ENCODE measurements at regions not wholly inside any gene's neighbourhood (a gene's known extent, or its start where the extent isn't known, plus 50 kb on each side); places are given as distances from the start of the nearest gene placed in this dataset.

GRCh38 chr4:160675550-160675949 is 1488.2 kb downstream of the FSTL5 start:
- Histone ChIP-seq H3K4me3 (replicated peaks in 1 of 2; ENCODE audit: low read depth in 1 of 2, low read length in 2 of 2) (no peak overlapping the region), H2AFZ (ENCODE audit: low read depth, low read length, poor library complexity, severe bottlenecking) (no peak overlapping the region), H3K4me1 (ENCODE audit: control insufficient read depth in 1 of 2, insufficient read depth in 2 of 2, low read length in 2 of 2) (no peaks in the 10 kb centered on the region), H3K9ac (ENCODE audit: low read length) (no peak overlapping the region), H3K4me2 (ENCODE audit: low read length) (no peak overlapping the region), H3K36me3 (ENCODE audit: control insufficient read depth in 1 of 2, insufficient read depth in 2 of 2, low read length in 2 of 2) (no peaks in the 10 kb centered on the region), H3K79me2 (ENCODE audit: insufficient read depth, low read length) (no peaks in the 10 kb centered on the region), H3K9me3 (ENCODE audit: control insufficient read depth in 1 of 2, insufficient read depth in 1 of 2, low read depth in 1 of 2, low read length in 2 of 2) (no peaks in the 10 kb centered on the region), H4K20me1 (ENCODE audit: insufficient read depth) (no peaks in the 10 kb centered on the region), H3K9me2 (ENCODE audit: insufficient read depth) (no peaks in the 10 kb centered on the region; the same call in 1 of the 2 replicates), H3K27ac (ENCODE audit: low read depth, low read length) (no peak overlapping the region), H3K27me3 (ENCODE audit: insufficient read depth, low read length) (no peaks in the 10 kb centered on the region)
- RAD21 ChIA-PET (ENCODE audit: low non-redundant PET in 1 of 2, low total read pairs in 2 of 2, uncharacterized antibody in 2 of 2, unreplicated experiment in 2 of 2): no interaction called here
- DNase-seq (ENCODE audit: low read depth, low spot score) (no peak), ATAC-seq (no peak)
- no TSS peak for BruUV-seq (replicated peaks)
- POLR2A ChIA-PET: no interaction called here
- TF ChIP-seq REST (IDR thresholded peaks at IDR 0.05; ENCODE audit: low read depth): no peak
- TF ChIP-seq POLR2A (IDR thresholded peaks at IDR 0.05; ENCODE audit: borderline replicate concordance, extremely low read depth, insufficient read depth, insufficient read length): no peak
- TF ChIP-seq TCF7L2 (IDR thresholded peaks at IDR 0.05; ENCODE audit: borderline replicate concordance, extremely low read depth, insufficient read depth, insufficient read length): no peak
- no peak for TF ChIP-seq RAD21 (IDR thresholded peaks at IDR 0.05; ENCODE audit: low read depth)
- no peak for TF ChIP-seq SP1 (IDR thresholded peaks at IDR 0.05; ENCODE audit: low read depth)
- TF ChIP-seq CTCF (IDR thresholded peaks at IDR 0.05 in 2 of 3, conservative IDR thresholded peaks at IDR 0.05 in 1 of 3; ENCODE audit: borderline replicate concordance in 1 of 3, insufficient read depth in 1 of 3, low read depth in 2 of 3, low read length in 2 of 3): no peak
- no peak for TF ChIP-seq ATF3 (IDR thresholded peaks at IDR 0.05)
- CTCF ChIA-PET: no interaction called here
- intact Hi-C loops (cut with micrococcal nuclease): no loop called here

All from HCT116 (cell line).